ENCODE measurements at regions not wholly inside any gene's neighbourhood (a gene's known extent, or its start where the extent isn't known, plus 50 kb on each side); places are given as distances from the start of the nearest gene placed in this dataset.
A peak's percentile ranks its signal among the peaks of the same experiment; 100 is the strongest.
"Not testable (repeated sequence)": the region's sequence is repeated elsewhere in the genome, so short reads cannot be mapped to it uniquely, and the experiment has no call there.

GRCh38 chrX:121571333-121571732 is 523.9 kb downstream of the GLUD2 start:
- H3K4me1 ChIP-seq: no peaks in the 10 kb centered on the region
- no peaks in the 10 kb centered on the region for H3K9me3 ChIP-seq (replicated peaks)
- H3K27ac ChIP-seq (replicated peaks): no peak overlapping the region
- H3K36me3 ChIP-seq: no peaks in the 10 kb centered on the region
- no peak overlapping the region for H3K4me3 ChIP-seq
- intact Hi-C loops (cut with micrococcal nuclease): loop anchor here (10.0 kb wide), 1 partner anchor 767 kb away; no protein-coding TSS in a partner anchor
- DNase-seq: no peak
- no peaks in the 10 kb centered on the region for H3K27me3 ChIP-seq (ENCODE audit: low read depth)
- TF ChIP-seq CTCF (IDR thresholded peaks at IDR 0.05; ENCODE audit: borderline replicate concordance): no peak

DNA sequence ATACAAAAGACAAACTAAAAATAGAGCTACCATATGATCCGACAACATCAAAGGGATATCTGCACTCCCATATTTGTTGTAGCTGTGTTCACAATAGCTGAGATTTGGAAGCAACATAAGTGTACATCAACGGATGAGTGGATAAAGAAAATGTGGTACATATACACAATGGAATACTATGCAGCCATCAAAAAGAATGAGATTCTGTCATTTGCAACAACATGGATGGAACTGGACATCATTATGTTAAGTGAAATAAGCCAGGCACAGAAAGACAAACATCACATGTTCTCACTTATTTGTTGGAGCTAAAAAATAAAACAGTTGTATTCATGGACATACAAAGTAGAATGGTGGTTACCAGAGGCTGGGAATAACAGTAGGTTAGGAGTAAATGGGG is 527.0 kb downstream of the GLUD2 start:
- H3K4me1 ChIP-seq; H3K36me3 ChIP-seq; DNase-seq; H3K4me3 ChIP-seq; H3K27me3 ChIP-seq (ENCODE audit: low read depth); H3K27ac ChIP-seq (replicated peaks); H3K9me3 ChIP-seq (replicated peaks): not testable (repeated sequence)
- intact Hi-C loops (cut with micrococcal nuclease): loop anchor here (10.0 kb wide), 1 partner anchor 770 kb away; no protein-coding TSS in a partner anchor

DNA sequence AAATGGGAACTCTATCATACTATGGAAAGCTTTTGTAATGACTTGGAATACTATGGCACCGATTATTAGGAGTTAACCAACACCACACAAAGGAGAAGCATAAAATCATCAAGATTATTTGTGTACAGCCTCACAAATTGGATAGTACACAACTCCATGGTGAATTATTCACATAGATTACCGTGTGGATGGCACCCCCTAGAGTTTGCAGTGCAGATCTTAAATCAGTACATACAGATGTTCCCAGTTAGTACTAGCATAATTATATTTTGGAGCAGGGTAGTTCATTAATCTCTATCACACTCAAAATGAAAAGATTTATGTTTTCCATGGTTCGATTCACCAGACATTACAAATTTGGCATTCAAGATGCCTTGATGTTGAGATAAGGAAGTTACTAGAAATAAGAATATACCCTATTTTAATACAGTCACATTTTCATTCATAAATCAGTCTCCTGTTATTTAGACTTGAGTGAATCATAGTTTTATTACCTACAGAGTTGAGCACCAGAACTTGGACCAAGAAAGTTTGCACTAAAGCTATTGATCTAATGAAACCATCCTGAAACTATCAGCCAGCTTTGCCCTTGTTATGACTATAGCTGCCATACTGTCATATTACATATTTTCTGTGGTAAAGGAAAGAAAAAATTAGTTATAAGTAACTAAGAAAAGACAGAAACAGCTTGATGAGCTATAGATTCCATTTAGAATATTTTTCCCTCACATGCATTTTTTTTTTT is 531.8 kb downstream of the GLUD2 start:
- no peaks in the 10 kb centered on the region for H3K4me1 ChIP-seq
- H3K27me3 ChIP-seq (ENCODE audit: low read depth): no peaks in the 10 kb centered on the region
- intact Hi-C loops (cut with micrococcal nuclease): loop anchor here (10.0 kb wide), 1 partner anchor 774 kb away; no protein-coding TSS in a partner anchor
- H3K27ac ChIP-seq (replicated peaks): no peak overlapping the region
- no peaks in the 10 kb centered on the region for H3K9me3 ChIP-seq (replicated peaks)
- no peaks in the 10 kb centered on the region for H3K36me3 ChIP-seq
- TF ChIP-seq CTCF (IDR thresholded peaks at IDR 0.05; ENCODE audit: borderline replicate concordance): peak; percentile 56
- H3K4me3 ChIP-seq: no peak overlapping the region
- DNase-seq: no peak

- H3K4me3 ChIP-seq: no peak overlapping the region
- no peaks in the 10 kb centered on the region for H3K36me3 ChIP-seq
- H3K4me1 ChIP-seq: no peaks in the 10 kb centered on the region
- H3K9me3 ChIP-seq (replicated peaks): no peaks in the 10 kb centered on the region
- no peak for DNase-seq
- intact Hi-C loops (cut with micrococcal nuclease): no loop called here
- TF ChIP-seq CTCF (IDR thresholded peaks at IDR 0.05; ENCODE audit: borderline replicate concordance): no peak
- H3K27me3 ChIP-seq (ENCODE audit: low read depth): no peaks in the 10 kb centered on the region
- no peak overlapping the region for H3K27ac ChIP-seq (replicated peaks)
Measured at GRCh38 chrX:121581885-121582284, 534.5 kb downstream of the GLUD2 start.

GRCh38 chrX:121585626-121586025 is 538.2 kb downstream of the GLUD2 start:
- Histone ChIP-seq H3K9me3 (replicated peaks) (no peaks in the 10 kb centered on the region), H3K36me3 (no peaks in the 10 kb centered on the region), H3K27ac (replicated peaks) (no peak overlapping the region), H3K27me3 (ENCODE audit: low read depth) (no peaks in the 10 kb centered on the region), H3K4me3 (no peak overlapping the region), H3K4me1 (no peaks in the 10 kb centered on the region)
- intact Hi-C loops (cut with micrococcal nuclease): no loop called here
- DNase-seq: no peak
- TF ChIP-seq CTCF (IDR thresholded peaks at IDR 0.05; ENCODE audit: borderline replicate concordance): no peak

GRCh38 chrX:121592884-121593283 is 545.5 kb downstream of the GLUD2 start:
- intact Hi-C loops (cut with micrococcal nuclease): no loop called here
- Histone ChIP-seq H3K9me3 (replicated peaks) (no peaks in the 10 kb centered on the region), H3K4me1 (no peaks in the 10 kb centered on the region), H3K36me3 (no peaks in the 10 kb centered on the region), H3K27ac (replicated peaks) (no peak overlapping the region), H3K4me3 (no peak overlapping the region), H3K27me3 (ENCODE audit: low read depth) (no peaks in the 10 kb centered on the region)
- no peak for DNase-seq
- no peak for TF ChIP-seq CTCF (IDR thresholded peaks at IDR 0.05; ENCODE audit: borderline replicate concordance)

Measured in left ventricle myocardium inferior (tissue), 1 donor.